ENCODE measurements at regions not wholly inside any gene's neighbourhood (a gene's known extent, or its start where the extent isn't known, plus 50 kb on each side); places are given as distances from the start of the nearest gene placed in this dataset.

DNA sequence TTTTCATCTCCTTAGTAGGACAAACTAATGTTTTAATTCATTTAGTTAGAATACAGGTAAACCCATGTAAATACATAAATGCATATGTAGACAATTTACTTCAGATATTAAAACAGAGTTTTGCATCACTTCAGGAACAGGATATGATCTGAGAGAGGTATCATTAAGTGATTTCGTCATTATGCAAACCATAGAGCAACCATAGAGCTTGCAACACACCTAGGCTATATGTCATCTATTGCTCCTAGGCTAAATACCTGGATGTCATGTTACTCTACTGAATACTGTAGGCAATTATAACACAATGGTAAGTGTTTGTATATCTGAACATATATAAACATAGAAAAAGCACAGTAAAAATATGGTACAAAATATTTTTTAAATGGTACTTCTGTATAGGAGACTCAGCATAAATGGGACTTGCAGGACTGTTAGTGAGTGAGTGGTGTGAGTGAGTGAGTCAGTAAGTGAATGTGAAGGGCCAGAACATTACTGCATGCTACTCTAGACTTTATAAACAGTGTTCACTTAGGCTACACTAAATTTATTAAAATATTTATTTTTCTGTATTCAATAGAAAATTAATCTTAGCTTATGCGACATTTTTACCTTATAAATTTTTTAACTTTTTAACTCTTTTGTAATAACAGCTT is 1377.5 kb upstream of the CDH9 start:
- H4K20me1 ChIP-seq (ENCODE audit: insufficient read depth, low read length) = no peaks in the 10 kb centered on the region
- TF ChIP-seq EZH2phosphoT487 (IDR thresholded peaks at IDR 0.05; ENCODE audit: borderline replicate concordance, low read depth, low read length) = no peak
- TF ChIP-seq, protein P1, sequence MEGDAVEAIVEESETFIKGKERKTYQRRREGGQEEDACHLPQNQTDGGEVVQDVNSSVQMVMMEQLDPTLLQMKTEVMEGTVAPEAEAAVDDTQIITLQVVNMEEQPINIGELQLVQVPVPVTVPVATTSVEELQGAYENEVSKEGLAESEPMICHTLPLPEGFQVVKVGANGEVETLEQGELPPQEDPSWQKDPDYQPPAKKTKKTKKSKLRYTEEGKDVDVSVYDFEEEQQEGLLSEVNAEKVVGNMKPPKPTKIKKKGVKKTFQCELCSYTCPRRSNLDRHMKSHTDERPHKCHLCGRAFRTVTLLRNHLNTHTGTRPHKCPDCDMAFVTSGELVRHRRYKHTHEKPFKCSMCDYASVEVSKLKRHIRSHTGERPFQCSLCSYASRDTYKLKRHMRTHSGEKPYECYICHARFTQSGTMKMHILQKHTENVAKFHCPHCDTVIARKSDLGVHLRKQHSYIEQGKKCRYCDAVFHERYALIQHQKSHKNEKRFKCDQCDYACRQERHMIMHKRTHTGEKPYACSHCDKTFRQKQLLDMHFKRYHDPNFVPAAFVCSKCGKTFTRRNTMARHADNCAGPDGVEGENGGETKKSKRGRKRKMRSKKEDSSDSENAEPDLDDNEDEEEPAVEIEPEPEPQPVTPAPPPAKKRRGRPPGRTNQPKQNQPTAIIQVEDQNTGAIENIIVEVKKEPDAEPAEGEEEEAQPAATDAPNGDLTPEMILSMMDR (conservative IDR thresholded peaks at IDR 0.05; ENCODE audit: low read length) = no peak
- H3K27ac ChIP-seq (ENCODE audit: low read depth, low read length, poor library complexity, severe bottlenecking) = no peak overlapping the region
- H3K9me3 ChIP-seq (ENCODE audit: low read length) = no peaks in the 10 kb centered on the region
- H3K36me3 ChIP-seq (ENCODE audit: insufficient read depth, low read length) = no peaks in the 10 kb centered on the region
- H2AFZ ChIP-seq (ENCODE audit: low read length) = no peak overlapping the region
- no peak overlapping the region for H3K4me3 ChIP-seq (ENCODE audit: low read depth, low read length, poor library complexity, severe bottlenecking)
- POLR2A ChIA-PET = no interaction called here
- CTCF ChIA-PET (ENCODE audit: unreplicated experiment) = no interaction called here
- no TSS peak for BruUV-seq (replicated peaks)
- no peaks in the 10 kb centered on the region for H3K4me1 ChIP-seq (ENCODE audit: insufficient read depth, low read length, poor library complexity, severe bottlenecking)
- no peaks in the 10 kb centered on the region for H3K79me2 ChIP-seq (ENCODE audit: insufficient read depth, low read depth, low read length)
- H3K9me2 ChIP-seq (ENCODE audit: insufficient read depth, low read length) = no peaks in the 10 kb centered on the region
- intact Hi-C loops (cut with micrococcal nuclease; ENCODE audit: unreplicated experiment) = no loop called here
- no peak overlapping the region for H3K4me2 ChIP-seq (ENCODE audit: low read length)
- DNase-seq (ENCODE audit: low spot score) = no peak

DNA sequence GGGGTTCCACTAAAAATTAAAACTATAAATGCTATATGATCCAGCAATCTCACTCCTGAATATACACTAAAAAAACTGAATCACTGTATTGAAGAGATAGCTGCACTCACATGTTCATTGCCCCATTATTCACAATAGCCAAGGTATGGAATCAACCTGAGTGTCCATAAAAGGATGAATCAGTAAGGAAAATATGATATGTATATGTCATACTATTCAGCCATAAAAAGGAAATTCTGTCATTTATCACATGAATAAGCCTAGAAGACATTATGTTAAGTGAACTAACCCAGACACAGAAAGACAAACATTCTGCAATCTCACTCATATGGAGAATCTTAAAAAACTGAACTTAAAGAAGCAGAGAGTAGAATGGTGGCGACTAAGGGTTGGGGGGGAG is 1376.2 kb upstream of the CDH9 start:
- Histone ChIP-seq H3K27ac (ENCODE audit: low read depth, low read length, poor library complexity, severe bottlenecking) (no peak overlapping the region), H3K9me2 (ENCODE audit: insufficient read depth, low read length) (no peaks in the 10 kb centered on the region), H3K4me1 (ENCODE audit: insufficient read depth, low read length, poor library complexity, severe bottlenecking) (no peaks in the 10 kb centered on the region), H3K79me2 (ENCODE audit: insufficient read depth, low read depth, low read length) (no peaks in the 10 kb centered on the region), H3K36me3 (ENCODE audit: insufficient read depth, low read length) (no peaks in the 10 kb centered on the region), H3K4me2 (ENCODE audit: low read length) (no peak overlapping the region), H4K20me1 (ENCODE audit: insufficient read depth, low read length) (no peaks in the 10 kb centered on the region), H3K4me3 (ENCODE audit: low read depth, low read length, poor library complexity, severe bottlenecking) (no peak overlapping the region), H3K9me3 (ENCODE audit: low read length) (no peaks in the 10 kb centered on the region), H2AFZ (ENCODE audit: low read length) (no peak overlapping the region)
- no TSS peak for BruUV-seq (replicated peaks)
- ChIA-PET POLR2A (no interaction called here), CTCF (ENCODE audit: unreplicated experiment) (no interaction called here)
- TF ChIP-seq, protein P1 (conservative IDR thresholded peaks at IDR 0.05; ENCODE audit: low read length) = no peak
- no peak for TF ChIP-seq EZH2phosphoT487 (IDR thresholded peaks at IDR 0.05; ENCODE audit: borderline replicate concordance, low read depth, low read length)
- intact Hi-C loops (cut with micrococcal nuclease; ENCODE audit: unreplicated experiment) = no loop called here
- no peak for DNase-seq (ENCODE audit: low spot score)

DNA sequence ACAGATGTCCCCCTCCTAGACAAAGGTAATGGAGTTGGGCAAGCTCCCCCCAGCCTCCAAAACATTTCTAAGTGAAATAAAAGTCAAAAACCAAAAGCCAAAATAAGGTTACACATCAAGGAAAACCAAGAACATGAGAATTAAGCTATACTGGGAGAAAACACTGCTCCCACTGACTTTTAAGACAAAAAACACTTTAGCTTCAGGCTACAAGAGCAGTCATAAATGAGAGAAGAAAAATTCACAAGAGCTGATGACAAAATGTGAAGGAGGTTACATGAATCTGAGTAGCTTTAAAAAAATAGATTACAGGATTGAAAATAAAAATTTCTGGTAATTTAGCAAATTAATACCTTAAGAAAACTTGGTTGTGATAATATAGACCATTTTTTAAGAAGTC is 1370.3 kb upstream of the CDH9 start:
- H3K4me2 ChIP-seq (ENCODE audit: low read length) = no peak overlapping the region
- H3K4me1 ChIP-seq (ENCODE audit: insufficient read depth, low read length, poor library complexity, severe bottlenecking) = no peaks in the 10 kb centered on the region
- BruUV-seq (replicated peaks) = no TSS peak
- H3K36me3 ChIP-seq (ENCODE audit: insufficient read depth, low read length) = no peaks in the 10 kb centered on the region
- no peaks in the 10 kb centered on the region for H4K20me1 ChIP-seq (ENCODE audit: insufficient read depth, low read length)
- no peak overlapping the region for H2AFZ ChIP-seq (ENCODE audit: low read length)
- intact Hi-C loops (cut with micrococcal nuclease; ENCODE audit: unreplicated experiment) = no loop called here
- no peaks in the 10 kb centered on the region for H3K9me3 ChIP-seq (ENCODE audit: low read length)
- H3K9me2 ChIP-seq (ENCODE audit: insufficient read depth, low read length) = no peaks in the 10 kb centered on the region
- no peaks in the 10 kb centered on the region for H3K79me2 ChIP-seq (ENCODE audit: insufficient read depth, low read depth, low read length)
- POLR2A ChIA-PET = interaction anchor here (0.8 kb wide), 1 partner anchor 10 kb away, joined by 3 read pairs; no protein-coding TSS in a partner anchor
- H3K27ac ChIP-seq (ENCODE audit: low read depth, low read length, poor library complexity, severe bottlenecking) = no peak overlapping the region
- CTCF ChIA-PET (ENCODE audit: unreplicated experiment) = no interaction called here
- no peak for DNase-seq (ENCODE audit: low spot score)
- no peak overlapping the region for H3K4me3 ChIP-seq (ENCODE audit: low read depth, low read length, poor library complexity, severe bottlenecking)
- TF ChIP-seq, protein P1 (conservative IDR thresholded peaks at IDR 0.05; ENCODE audit: low read length) = no peak
- no peak for TF ChIP-seq EZH2phosphoT487 (IDR thresholded peaks at IDR 0.05; ENCODE audit: borderline replicate concordance, low read depth, low read length)

Measured in OCI-LY7 (cell line).